ENCODE measurements at regions not wholly inside any gene's neighbourhood (a gene's known extent, or its start where the extent isn't known, plus 50 kb on each side); places are given as distances from the start of the nearest gene placed in this dataset.

DNA sequence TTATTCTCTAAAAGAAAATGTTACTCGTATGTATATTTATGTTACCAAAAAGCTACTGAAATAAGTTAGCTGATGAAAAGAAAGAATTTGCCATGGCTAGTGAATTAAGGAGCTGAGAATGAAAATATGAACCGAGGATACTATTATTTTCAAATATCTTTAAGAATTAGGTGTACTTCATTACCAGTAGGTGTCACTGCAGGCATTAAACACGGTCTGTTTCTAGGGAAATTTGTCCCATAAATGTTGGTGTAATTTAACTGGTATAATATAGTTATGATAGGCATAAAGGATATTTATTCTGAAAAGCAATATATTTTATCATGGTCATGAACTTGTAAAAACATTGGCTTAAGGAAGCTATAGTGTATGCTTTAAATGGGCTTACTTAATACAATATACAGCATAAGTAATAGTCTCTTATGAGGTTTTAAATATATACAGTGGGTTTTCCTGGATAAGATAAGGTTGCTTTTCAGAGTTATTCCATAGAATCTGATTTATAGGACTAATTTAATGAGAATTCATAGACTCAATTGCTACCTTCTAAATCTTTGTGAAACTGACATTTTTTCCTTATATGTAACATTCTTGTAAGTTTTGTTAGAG, 72.4 kb upstream of the MPDZ start:
- dilution Hi-C loops (cut with MboI; ENCODE audit: extremely low pct_ligation_motif_present, low sequenced_read_pairs), result no loop called here
- TF ChIP-seq, protein P1, sequence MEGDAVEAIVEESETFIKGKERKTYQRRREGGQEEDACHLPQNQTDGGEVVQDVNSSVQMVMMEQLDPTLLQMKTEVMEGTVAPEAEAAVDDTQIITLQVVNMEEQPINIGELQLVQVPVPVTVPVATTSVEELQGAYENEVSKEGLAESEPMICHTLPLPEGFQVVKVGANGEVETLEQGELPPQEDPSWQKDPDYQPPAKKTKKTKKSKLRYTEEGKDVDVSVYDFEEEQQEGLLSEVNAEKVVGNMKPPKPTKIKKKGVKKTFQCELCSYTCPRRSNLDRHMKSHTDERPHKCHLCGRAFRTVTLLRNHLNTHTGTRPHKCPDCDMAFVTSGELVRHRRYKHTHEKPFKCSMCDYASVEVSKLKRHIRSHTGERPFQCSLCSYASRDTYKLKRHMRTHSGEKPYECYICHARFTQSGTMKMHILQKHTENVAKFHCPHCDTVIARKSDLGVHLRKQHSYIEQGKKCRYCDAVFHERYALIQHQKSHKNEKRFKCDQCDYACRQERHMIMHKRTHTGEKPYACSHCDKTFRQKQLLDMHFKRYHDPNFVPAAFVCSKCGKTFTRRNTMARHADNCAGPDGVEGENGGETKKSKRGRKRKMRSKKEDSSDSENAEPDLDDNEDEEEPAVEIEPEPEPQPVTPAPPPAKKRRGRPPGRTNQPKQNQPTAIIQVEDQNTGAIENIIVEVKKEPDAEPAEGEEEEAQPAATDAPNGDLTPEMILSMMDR (optimal IDR thresholded peaks at IDR 0.05 in 1 of 3, IDR thresholded peaks at IDR 0.05 in 1 of 3, conservative IDR thresholded peaks at IDR 0.05 in 1 of 3; ENCODE audit: extremely low read depth in 1 of 3, insufficient read depth in 2 of 3, low read length in 3 of 3), result peak in 2 of 3 experiments; percentile 37 to 43
- no peak for TF ChIP-seq EZH2 (IDR thresholded peaks at IDR 0.05; ENCODE audit: low read length)
- H3K9me3 ChIP-seq (ENCODE audit: control insufficient read depth, low read depth, low read length), result no peaks in the 10 kb centered on the region
- FAIRE-seq, result no peak
- no peaks in the 10 kb centered on the region for H3K27me3 ChIP-seq (ENCODE audit: control insufficient read depth, extremely low read depth, insufficient read depth, low read length)
- no peak for DNase-seq (ENCODE audit: low read depth, low spot score)
- H3K4me1 ChIP-seq (ENCODE audit: control insufficient read depth, extremely low read depth, insufficient read depth, low read length), result peaks cover 2% of the 10 kb centered on the region
- H4K20me1 ChIP-seq (ENCODE audit: control insufficient read depth, extremely low read depth, insufficient read depth, low read length), result no peaks in the 10 kb centered on the region
- H3K27ac ChIP-seq (ENCODE audit: control insufficient read depth, insufficient read depth, low read length), result no peak overlapping the region
- no peak overlapping the region for H3K4me3 ChIP-seq (ENCODE audit: control insufficient read depth in 2 of 3, extremely low read depth in 1 of 3, insufficient read depth in 2 of 3, low read depth in 1 of 3, low read length in 3 of 3)
- no peak overlapping the region for H3K4me2 ChIP-seq (ENCODE audit: control insufficient read depth, extremely low read depth, insufficient read depth, low read depth, low read length)
- no peaks in the 10 kb centered on the region for H3K9me1 ChIP-seq (ENCODE audit: control insufficient read depth, extremely low read depth, insufficient read depth, low read length)
- no peak overlapping the region for H3K9ac ChIP-seq (ENCODE audit: control insufficient read depth, extremely low read depth, insufficient read depth, low read length)
- H3K79me2 ChIP-seq (ENCODE audit: control insufficient read depth, insufficient read depth, low read length), result no peaks in the 10 kb centered on the region
- H3K36me3 ChIP-seq (ENCODE audit: control insufficient read depth in 2 of 2, extremely low read depth in 1 of 2, insufficient read depth in 2 of 2, low read length in 2 of 2), result no peaks in the 10 kb centered on the region
- H2AFZ ChIP-seq (ENCODE audit: control insufficient read depth, low read length), result no peak overlapping the region

DNA sequence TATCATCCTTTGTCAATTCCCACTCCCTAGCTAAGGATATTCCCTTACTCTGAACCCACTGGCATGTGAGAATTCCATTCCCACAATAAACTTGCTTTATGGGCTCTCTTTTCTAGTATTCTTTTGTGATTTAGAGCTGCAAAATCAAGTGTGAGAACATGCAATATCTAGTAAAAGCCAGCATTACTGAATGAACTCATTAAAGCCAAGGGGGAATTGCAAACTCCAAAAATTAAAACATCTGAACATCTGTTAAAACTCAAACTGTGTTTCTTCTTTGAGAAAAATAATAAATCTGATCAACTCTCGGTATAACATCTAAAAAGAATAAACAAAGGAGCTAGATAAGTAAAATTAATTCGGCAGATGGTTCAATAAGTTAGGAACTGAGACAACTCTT, 53.1 kb upstream of the MPDZ start:
- Histone ChIP-seq H3K79me2 (ENCODE audit: control insufficient read depth, insufficient read depth, low read length) (no peaks in the 10 kb centered on the region), H3K9me1 (ENCODE audit: control insufficient read depth, extremely low read depth, insufficient read depth, low read length) (no peaks in the 10 kb centered on the region), H2AFZ (ENCODE audit: control insufficient read depth, low read length) (no peak overlapping the region), H3K9me3 (ENCODE audit: control insufficient read depth, low read depth, low read length) (no peaks in the 10 kb centered on the region), H3K4me3 (ENCODE audit: control insufficient read depth in 2 of 3, extremely low read depth in 1 of 3, insufficient read depth in 2 of 3, low read depth in 1 of 3, low read length in 3 of 3) (no peak overlapping the region), H4K20me1 (ENCODE audit: control insufficient read depth, extremely low read depth, insufficient read depth, low read length) (no peaks in the 10 kb centered on the region), H3K27me3 (ENCODE audit: control insufficient read depth, extremely low read depth, insufficient read depth, low read length) (no peaks in the 10 kb centered on the region), H3K9ac (ENCODE audit: control insufficient read depth, extremely low read depth, insufficient read depth, low read length) (no peak overlapping the region), H3K27ac (ENCODE audit: control insufficient read depth, insufficient read depth, low read length) (no peak overlapping the region), H3K4me1 (ENCODE audit: control insufficient read depth, extremely low read depth, insufficient read depth, low read length) (no peaks in the 10 kb centered on the region), H3K36me3 (ENCODE audit: control insufficient read depth in 2 of 2, extremely low read depth in 1 of 2, insufficient read depth in 2 of 2, low read length in 2 of 2) (no peaks in the 10 kb centered on the region), H3K4me2 (ENCODE audit: control insufficient read depth, extremely low read depth, insufficient read depth, low read depth, low read length) (no peak overlapping the region)
- no peak for TF ChIP-seq EZH2 (IDR thresholded peaks at IDR 0.05; ENCODE audit: low read length)
- TF ChIP-seq, protein P1 (optimal IDR thresholded peaks at IDR 0.05 in 1 of 3, IDR thresholded peaks at IDR 0.05 in 1 of 3, conservative IDR thresholded peaks at IDR 0.05 in 1 of 3; ENCODE audit: extremely low read depth in 1 of 3, insufficient read depth in 2 of 3, low read length in 3 of 3), result no peak
- dilution Hi-C loops (cut with MboI; ENCODE audit: extremely low pct_ligation_motif_present, low sequenced_read_pairs), result no loop called here
- FAIRE-seq, result no peak
- DNase-seq (ENCODE audit: low read depth, low spot score), result no peak

Data from keratinocyte (primary cell).